NCI-H524 (cell line): ENCODE measurements at regions not wholly inside any gene's neighbourhood (a gene's known extent, or its start where the extent isn't known, plus 50 kb on each side); places are given as distances from the start of the nearest gene placed in this dataset.
"Not testable (repeated sequence)": the region's sequence is repeated elsewhere in the genome, so short reads cannot be mapped to it uniquely, and the experiment has no call there.

Experiments
- DNase-seq, 2 experiments: peaks; one replicate each; lab custom pipeline; 2025; lab: John Stamatoyannopoulos, UW

DNA sequence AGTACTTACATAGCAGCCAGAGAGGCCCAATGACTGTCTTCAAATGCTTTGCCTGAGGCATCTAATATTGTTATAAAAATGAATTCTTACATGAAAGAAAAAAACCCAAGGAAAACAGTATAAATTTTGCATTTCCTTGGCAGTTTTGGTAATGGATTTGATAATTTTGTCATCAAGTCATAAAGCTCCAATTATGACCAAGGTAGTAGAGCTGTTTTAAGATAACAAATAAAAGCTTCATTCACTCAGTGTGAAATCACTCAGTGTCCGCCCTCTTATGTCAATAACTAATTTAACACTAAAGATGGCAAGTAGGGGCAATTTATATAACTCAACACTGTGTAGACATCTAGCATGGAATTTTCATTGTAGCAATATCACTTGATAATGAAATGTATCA, 193.9 kb downstream of the ANKRD7 start:
- no peak for DNase-seq

GRCh38 chr7:118420888-118421287, 196.4 kb downstream of the ANKRD7 start:
- no peak for DNase-seq

DNA sequence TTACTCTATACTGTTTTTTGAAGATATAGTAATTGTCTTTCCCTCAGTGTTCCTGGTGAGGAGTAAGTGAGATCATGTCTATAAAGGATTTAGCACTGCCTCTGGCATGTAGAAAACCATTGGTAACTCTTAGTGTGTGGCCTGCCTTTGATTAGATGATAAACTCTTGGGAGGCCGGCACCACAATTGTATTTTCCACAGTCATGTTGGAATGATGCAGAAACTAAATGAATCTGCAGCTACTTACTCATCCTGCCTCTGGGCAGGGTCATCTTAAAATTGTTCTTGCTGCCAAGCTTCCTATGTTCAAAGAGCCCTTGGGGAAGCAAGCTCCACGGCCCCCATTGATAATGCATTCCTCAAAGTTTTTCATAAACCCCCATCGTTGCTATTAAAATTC, 204.6 kb downstream of the ANKRD7 start:
- DNase-seq = no peak

GRCh38 chr7:118436663-118437062, 212.2 kb downstream of the ANKRD7 start:
- DNase-seq = no peak

DNA sequence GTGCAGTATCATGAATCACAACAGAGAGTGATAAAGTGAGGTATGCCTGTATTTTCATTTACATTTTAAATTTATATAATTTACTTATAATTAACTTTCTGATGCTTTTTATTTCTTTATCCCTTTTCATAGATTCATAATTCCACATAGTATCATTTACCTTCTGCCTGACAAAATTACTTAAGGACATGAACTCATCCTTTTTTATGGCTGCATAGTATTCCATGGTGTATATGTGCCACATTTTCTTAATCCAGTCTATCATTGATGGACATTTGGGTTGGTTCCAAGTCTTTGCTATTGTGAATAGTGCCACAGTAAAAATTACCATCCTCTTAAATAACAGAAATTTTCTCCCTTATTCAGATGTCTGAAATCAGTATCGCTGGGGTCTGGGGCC, 224.5 kb downstream of the ANKRD7 start:
- not testable (repeated sequence) for DNase-seq

- no peak for DNase-seq
Observed at GRCh38 chr7:118449797-118450567, 225.5 kb downstream of the ANKRD7 start.

DNA sequence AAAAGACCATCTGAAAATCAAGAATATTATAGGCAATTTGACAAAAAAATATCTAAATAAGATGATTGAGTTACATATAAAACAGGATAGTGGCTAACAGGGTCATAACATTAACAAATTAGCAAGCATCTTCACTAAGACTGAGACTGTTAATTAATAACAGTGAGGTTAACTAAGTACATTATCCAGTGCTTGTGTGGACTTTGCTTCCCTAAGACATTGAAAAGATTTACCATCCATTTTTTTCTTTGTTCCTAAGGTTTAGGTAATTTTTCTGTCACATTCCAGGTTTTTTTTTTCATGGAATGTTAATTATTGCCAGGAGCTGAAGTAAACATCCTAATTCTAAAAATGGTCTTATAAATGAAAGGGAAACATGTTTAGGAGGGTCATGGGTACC, 227.6 kb downstream of the ANKRD7 start:
- DNase-seq = no peak

- no peak for DNase-seq
Observed at GRCh38 chr7:118467381-118467780, 242.9 kb downstream of the ANKRD7 start.

DNA sequence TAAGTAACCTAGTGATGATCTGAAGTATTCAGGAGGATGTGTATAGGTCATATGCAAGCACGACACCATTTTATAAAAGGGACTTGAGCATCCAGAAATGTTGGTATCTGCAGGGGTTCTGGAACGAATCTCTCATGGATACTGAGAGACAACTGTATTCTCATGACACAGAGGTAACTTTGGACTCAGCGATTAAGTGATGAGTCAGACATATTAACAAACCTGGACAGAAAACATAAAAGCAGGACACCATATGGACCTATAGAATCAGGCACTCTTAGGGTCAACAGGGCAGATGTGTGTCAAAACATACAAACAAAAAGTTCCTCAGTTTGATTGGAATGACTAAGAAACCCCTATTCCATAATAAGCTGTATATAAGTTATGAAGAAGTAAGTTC, 248.1 kb downstream of the ANKRD7 start:
- DNase-seq = no peak

DNA sequence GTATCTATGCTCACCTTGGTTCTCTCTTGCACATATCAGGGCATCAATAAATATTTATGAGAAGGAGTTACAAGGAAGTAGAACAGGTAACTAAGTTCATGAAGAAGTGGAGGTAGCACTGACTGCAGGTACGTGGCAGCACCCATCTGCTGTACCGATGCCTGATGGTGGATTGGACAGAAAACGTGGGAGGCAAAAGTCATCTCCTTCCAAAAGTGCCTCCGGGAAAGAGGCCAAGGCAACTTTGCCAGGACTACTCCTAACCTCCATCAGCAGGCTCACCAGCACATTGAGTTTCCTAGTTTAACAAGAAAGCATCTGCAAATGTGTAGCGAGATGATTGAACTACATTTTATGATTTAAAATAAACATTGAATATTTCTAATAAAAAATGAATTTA, 248.8 kb downstream of the ANKRD7 start:
- DNase-seq = no peak

- no peak for DNase-seq
Observed at GRCh38 chr7:118476036-118476435, 251.5 kb downstream of the ANKRD7 start.

DNA sequence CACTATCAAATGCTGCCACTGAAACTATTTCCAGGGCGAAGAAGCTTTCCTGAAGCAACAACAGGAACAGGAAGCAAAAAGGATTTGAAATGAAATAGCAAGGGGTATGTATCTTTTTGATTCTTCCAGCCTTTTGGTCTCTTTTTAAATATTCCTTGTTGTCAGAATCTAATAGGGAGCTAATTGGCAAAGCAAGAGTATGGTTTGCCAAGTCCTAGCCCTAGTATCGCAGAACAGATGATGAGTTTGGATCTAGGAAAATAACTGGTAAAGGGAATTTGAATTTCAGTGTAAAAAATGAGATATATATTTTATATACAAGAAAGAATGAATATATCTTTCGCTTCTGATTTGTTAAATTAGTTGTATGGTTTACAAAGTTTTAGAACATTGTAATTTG, 252.5 kb downstream of the ANKRD7 start:
- DNase-seq = no peak

DNA sequence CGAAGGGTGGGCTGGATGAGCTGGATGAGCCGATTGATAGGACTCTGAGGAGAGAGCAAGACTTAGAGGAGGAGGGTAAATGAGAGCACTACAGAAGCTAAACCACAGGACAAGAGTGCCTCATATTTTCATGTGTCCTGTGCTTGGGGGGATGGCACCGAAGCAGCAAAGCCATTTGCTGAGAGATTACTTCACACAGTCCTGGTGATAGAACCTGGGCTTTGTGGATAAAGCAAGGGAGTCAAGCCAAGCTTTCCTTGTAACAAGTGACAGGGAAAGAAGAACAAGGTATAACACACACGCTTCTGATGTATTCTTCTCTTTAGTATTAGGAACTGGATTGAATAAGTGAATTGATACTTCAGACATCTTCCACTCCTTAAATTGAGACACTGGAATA, 253.7 kb downstream of the ANKRD7 start:
- DNase-seq = no peak

GRCh38 chr7:118478931-118479330, 254.4 kb downstream of the ANKRD7 start:
- peak in 1 of 2 experiments; percentile 0 for DNase-seq

DNA sequence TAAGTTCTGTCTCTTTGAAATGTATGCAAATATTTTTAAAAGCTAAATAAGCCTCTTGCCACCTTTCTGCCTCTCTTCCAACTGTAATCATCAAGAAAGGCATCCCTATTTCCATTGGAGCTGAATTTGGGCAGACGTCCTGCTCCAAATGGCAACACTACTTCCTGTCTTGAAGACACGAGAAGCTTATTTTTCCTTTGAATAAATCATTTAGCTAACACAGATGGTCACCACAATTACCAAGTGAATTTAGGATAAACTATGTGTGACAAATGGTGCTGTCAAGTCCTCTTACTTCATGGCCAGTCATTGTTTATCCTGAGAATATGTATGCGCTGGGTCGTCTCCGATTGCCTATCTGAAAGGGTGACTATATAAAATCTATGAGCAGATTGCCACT, 268.0 kb downstream of the ANKRD7 start:
- peak in 1 of 2 experiments; percentile 49 for DNase-seq

GRCh38 chr7:118496138-118496644, 271.7 kb downstream of the ANKRD7 start:
- DNase-seq = no peak

DNA sequence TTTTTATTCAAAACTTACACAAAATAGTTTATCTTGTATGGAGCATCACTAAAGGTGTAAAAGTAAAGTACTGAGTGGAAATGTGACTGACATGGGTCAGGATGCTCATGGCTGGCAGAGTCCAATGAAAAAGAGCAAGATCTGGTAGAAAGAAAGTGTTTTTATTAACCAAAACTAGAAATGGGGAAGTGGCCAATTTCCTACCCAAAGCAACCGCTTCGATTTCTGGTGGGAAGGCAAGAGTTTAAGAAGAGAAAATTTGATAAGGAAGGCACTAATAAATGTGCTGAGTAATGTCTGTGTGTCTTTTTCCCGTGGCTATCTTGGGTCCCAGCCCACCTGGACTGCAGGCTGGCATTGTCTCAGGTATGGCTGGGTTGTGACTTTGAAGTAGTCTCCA, 277.7 kb downstream of the ANKRD7 start:
- no peak for DNase-seq

- DNase-seq = no peak
Observed at GRCh38 chr7:118511146-118511545, 286.6 kb downstream of the ANKRD7 start.

DNA sequence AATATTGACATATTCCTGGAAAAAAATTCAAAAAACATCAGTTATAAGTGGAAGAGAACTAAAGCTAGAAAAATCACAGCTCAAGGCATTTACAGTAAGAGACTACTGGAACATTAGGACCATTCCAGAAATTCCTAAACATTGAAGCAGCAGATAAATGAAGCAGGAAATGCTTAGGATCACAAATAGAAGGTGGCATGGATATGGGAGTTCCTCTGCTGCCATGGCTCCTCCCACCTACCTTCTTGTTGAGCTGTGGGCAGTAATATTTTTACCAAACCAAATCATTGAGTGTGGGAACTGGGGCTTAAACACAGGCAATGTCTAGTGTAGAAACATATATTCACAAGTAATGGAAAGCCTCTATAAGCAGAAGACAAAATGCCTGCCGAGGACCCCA, 292.8 kb downstream of the ANKRD7 start:
- DNase-seq = no peak

DNA sequence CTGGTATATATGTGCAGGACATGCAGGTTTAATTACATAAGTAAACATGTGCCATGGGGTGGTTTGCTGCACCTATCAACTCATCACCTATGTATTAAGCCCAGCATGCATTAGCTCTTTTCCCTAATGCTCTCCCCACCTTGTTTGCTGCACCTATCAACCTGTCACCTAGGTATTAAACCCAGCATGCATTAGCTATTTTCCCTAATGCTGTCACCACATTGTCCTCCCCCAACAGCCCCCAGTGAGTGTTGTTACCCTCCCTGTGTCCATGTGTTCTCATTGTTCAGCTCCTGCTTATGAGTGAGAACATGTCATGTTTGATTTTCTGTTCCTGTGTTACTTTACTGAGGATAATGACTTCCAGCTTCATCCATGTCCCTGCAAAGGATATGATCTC, 300.5 kb downstream of the ANKRD7 start:
- DNase-seq = no peak

DNA sequence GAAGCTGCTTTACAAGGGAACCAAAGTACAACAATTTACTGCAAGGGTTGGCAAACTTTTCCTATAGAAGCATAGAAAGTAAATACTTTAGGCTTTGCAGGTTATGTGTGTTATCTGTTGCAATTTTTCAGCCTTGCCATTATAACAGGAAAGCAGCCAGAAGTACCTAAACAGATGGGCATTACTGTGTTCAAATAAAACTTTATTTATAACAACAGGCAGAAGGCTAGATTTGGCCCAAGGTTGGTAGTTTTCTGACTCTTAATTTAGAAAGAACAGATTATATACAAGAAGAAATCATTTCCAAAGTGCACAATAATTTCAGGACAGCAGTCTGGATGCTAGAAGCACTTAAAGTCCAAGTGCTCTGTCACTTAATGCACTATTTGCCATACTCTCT, 307.1 kb downstream of the ANKRD7 start:
- DNase-seq = no peak

DNA sequence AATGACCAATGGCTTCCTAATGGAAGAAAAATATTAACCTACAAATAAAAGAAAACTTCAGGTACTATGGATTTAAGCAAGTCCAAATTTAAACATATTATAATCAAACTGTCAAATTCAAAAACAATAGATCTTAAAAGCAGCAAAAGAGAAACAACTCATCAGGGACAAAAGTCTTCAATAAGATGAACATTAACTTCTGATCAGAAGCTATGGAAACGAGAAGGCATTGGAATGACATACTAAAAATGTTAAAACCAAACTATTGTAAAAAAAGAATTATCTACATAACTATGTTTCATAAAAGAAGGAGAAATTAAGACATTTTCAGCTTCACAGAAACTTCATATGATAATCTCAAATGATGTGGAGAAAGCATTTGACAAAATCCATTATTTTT, 334.7 kb downstream of the ANKRD7 start:
- no peak for DNase-seq

DNA sequence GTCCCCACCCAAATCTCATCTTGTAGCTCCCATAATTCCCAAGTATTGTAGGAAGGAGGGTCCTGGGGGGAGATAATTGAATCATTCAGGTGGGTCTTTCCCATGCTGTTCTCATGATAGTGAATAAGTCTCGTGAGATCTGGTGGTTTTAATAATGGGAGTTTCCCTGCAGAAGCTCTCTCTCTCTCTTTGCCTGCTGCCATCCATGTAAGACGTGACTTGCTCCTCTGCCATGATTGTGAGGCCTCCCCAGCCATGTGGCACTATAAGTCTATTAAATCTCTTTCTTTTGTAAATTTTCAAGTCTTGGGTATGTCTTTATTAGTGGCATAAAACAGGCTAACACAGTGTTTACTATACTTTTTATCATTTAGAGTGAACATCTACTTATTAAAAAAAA, 338.8 kb downstream of the ANKRD7 start:
- DNase-seq = no peak

DNA sequence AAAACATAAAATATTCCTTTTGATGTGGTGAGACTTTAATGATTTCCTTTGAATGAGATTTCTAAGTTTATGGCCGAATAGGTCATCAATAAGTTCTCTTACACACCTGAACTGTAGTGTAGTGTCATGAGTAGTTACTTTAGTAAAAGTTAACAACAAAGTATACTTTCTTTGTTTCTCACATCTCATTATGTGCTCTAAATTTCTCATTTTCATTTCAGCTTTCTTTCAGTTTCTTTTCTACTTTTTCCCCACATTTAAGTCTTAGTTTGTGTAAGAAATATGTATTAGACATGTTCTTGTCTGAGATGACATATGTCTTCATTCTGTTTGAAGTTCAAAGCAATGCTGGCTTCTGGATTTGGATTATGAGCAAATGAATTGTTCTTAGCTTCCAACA, 348.1 kb downstream of the ANKRD7 start:
- DNase-seq = no peak
